ENCODE measurements at regions not wholly inside any gene's neighbourhood (a gene's known extent, or its start where the extent isn't known, plus 50 kb on each side); places are given as distances from the start of the nearest gene placed in this dataset.

DNA sequence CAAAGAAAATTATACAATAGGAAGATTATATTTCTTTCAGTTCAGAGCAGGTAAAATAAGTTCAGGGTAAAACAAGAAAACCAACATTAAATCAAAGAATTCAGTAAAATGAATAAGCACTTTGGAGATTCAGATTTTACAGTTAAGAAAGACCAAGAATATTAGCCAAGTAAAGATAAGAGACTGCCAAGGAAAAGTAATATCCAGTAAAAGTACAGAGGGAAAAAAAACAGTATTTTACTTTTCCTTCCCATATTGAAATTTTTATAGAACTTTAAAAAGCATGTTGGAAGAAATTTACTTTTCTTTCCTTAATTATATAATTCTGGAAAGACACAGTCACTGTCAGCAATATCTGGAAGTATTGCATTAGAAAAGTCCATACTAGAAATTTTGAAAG is 393.4 kb downstream of the NFIB start:
- intact Hi-C loops (cut with DNase I) = no loop called here
- no peaks in the 10 kb centered on the region for H3K36me3 ChIP-seq
- no peak overlapping the region for H3K4me3 ChIP-seq
- DNase-seq (ENCODE audit: extremely low spot score) = no peak
- TF ChIP-seq EP300 (IDR thresholded peaks at IDR 0.05) = no peak
- TF ChIP-seq, protein P1, sequence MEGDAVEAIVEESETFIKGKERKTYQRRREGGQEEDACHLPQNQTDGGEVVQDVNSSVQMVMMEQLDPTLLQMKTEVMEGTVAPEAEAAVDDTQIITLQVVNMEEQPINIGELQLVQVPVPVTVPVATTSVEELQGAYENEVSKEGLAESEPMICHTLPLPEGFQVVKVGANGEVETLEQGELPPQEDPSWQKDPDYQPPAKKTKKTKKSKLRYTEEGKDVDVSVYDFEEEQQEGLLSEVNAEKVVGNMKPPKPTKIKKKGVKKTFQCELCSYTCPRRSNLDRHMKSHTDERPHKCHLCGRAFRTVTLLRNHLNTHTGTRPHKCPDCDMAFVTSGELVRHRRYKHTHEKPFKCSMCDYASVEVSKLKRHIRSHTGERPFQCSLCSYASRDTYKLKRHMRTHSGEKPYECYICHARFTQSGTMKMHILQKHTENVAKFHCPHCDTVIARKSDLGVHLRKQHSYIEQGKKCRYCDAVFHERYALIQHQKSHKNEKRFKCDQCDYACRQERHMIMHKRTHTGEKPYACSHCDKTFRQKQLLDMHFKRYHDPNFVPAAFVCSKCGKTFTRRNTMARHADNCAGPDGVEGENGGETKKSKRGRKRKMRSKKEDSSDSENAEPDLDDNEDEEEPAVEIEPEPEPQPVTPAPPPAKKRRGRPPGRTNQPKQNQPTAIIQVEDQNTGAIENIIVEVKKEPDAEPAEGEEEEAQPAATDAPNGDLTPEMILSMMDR (IDR thresholded peaks at IDR 0.05) = no peak
- TF ChIP-seq POLR2AphosphoS5 (IDR thresholded peaks at IDR 0.05) = no peak
- TF ChIP-seq POLR2A (IDR thresholded peaks at IDR 0.05; ENCODE audit: low read depth) = no peak
- no peak overlapping the region for H3K27ac ChIP-seq (replicated peaks in 1 of 4)
- H3K9me3 ChIP-seq = no peaks in the 10 kb centered on the region
- H3K27me3 ChIP-seq = no peaks in the 10 kb centered on the region
- H3K4me1 ChIP-seq = peaks cover 0 to 3% (median 0%) of the 10 kb centered on the region in 4 donors

DNA sequence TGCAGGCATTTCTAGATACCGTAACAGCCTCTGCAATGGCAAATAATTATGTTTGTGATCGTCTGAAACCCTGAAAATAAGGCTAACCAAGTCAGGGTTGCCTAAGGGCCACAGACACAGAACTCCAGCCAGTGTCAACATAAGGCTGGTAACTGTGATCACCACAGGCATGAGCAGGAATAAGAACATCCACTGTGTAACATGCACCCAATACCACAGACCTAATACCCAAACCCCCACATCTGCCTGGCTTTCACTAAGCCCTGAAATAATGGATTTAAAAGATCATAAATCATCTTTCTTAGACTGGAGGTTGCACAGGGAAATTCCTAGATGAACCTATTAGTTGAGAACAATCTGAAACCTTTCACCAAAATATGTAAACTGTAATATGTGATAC is 394.5 kb downstream of the NFIB start:
- TF ChIP-seq POLR2AphosphoS5 (IDR thresholded peaks at IDR 0.05) (no peak), EP300 (IDR thresholded peaks at IDR 0.05) (no peak)
- TF ChIP-seq, protein P1 (IDR thresholded peaks at IDR 0.05) = no peak
- Histone ChIP-seq H3K9me3 (no peaks in the 10 kb centered on the region), H3K36me3 (no peaks in the 10 kb centered on the region), H3K4me1 (peaks cover 0 to 6% (median 0%) of the 10 kb centered on the region in 4 donors), H3K27ac (replicated peaks in 1 of 4) (no peak overlapping the region), H3K27me3 (no peaks in the 10 kb centered on the region), H3K4me3 (no peak overlapping the region)
- intact Hi-C loops (cut with DNase I) = no loop called here
- 85% methylated on average over 2 of the region's 2 CpGs for WGBS
- no peak for DNase-seq (ENCODE audit: extremely low spot score)

DNA sequence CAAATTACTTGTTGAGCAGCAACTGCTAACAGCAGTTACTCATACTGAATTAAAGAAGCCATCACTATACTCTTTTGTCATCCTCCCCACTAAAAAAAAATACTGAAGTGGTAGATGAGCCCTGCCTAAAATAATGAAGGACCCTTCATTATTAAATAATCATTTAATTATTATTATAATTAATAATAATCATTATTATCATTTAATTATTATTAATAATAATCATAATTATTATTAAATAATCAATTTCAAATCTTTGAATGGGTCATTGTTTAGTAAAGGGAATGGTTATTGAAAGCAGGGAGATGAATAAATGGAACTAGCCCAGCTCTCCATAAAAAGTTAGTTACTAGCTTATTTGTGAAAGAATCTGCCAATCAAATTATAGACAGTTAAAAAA is 396.4 kb downstream of the NFIB start:
- intact Hi-C loops (cut with DNase I) = no loop called here
- Histone ChIP-seq H3K27ac (replicated peaks in 1 of 4) (no peak overlapping the region), H3K9me3 (no peaks in the 10 kb centered on the region), H3K36me3 (no peaks in the 10 kb centered on the region), H3K4me3 (no peak overlapping the region), H3K4me1 (peaks cover 0 to 6% (median 0%) of the 10 kb centered on the region in 4 donors), H3K27me3 (no peaks in the 10 kb centered on the region)
- DNase-seq (ENCODE audit: extremely low spot score) = no peak
- TF ChIP-seq POLR2A (IDR thresholded peaks at IDR 0.05; ENCODE audit: low read depth) = no peak

DNA sequence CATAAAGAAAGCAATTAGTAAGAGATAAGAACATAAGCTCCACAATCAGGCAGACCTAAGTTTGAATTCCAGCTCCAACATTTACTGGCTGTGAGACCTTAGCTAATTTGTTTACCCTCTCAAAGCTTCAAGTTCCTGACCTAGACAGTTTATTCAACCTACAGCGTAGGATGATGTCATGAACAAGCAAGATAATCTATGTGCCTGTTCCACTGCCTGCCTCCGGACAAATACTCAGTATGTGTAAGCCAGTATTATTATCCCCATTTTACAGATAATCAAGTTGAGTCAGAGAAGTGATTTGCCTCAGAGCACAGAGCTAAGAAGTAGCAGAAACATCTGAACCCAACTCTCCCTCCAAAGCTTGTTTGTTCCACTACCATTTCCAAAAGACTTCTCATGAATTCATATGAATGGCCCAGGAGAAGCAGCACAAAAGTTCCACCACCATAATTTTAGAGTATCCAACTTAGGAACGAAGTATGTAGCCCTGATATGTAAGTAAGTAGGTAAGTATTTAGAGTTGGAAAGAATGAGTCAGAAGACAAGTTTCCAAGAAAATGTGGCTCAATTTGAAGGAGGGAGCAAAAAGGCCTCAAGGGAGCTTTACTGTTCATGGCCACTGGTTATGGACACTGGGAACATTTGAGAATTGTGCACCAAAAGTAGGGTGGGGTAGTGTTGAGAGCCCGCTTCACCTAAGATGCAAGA is 398.2 kb downstream of the NFIB start:
- Histone ChIP-seq H3K4me1 (peaks cover 0 to 6% (median 0%) of the 10 kb centered on the region in 4 donors), H3K27me3 (no peaks in the 10 kb centered on the region), H3K9me3 (no peaks in the 10 kb centered on the region), H3K4me3 (no peak overlapping the region), H3K27ac (replicated peaks in 1 of 4) (no peak overlapping the region), H3K36me3 (no peaks in the 10 kb centered on the region)
- 71% methylated on average over 4 of the region's 4 CpGs for WGBS
- TF ChIP-seq POLR2AphosphoS5 (IDR thresholded peaks at IDR 0.05) (no peak), POLR2A (IDR thresholded peaks at IDR 0.05; ENCODE audit: low read depth) (no peak), EP300 (IDR thresholded peaks at IDR 0.05) (no peak)
- TF ChIP-seq, protein P1 (IDR thresholded peaks at IDR 0.05) = no peak
- intact Hi-C loops (cut with DNase I) = no loop called here
- no peak for DNase-seq (ENCODE audit: extremely low spot score)

DNA sequence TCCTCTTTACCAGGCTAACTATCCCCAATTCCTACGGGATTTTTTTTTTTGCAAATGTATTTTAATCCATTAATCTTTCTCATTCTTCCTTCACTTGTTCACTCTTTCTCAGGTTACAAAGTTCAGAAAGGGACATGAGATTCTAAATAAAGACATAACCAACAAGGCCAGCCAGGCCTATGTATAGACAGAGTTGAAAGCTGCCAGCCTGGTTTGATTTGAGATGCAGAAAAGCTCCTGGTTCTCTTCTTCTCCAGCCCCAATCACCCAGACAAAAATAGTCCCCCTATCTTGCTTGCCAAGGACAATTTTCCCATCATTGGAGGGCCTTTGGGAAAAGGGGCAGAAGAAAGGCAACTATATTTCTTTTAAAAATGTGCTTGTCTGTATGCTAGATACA is 398.8 kb downstream of the NFIB start:
- Histone ChIP-seq H3K27me3 (no peaks in the 10 kb centered on the region), H3K4me1 (peaks cover 0 to 6% (median 0%) of the 10 kb centered on the region in 4 donors), H3K4me3 (no peak overlapping the region), H3K27ac (replicated peaks in 1 of 4) (no peak overlapping the region), H3K36me3 (no peaks in the 10 kb centered on the region), H3K9me3 (no peaks in the 10 kb centered on the region)
- 69% methylated on average over 1 of the region's 1 CpG for WGBS
- no peak for DNase-seq (ENCODE audit: extremely low spot score)
- TF ChIP-seq POLR2A (IDR thresholded peaks at IDR 0.05; ENCODE audit: low read depth) = no peak
- no peak for TF ChIP-seq EP300 (IDR thresholded peaks at IDR 0.05)
- TF ChIP-seq, protein P1 (IDR thresholded peaks at IDR 0.05) = no peak
- TF ChIP-seq POLR2AphosphoS5 (IDR thresholded peaks at IDR 0.05) = no peak
- intact Hi-C loops (cut with DNase I) = no loop called here

Measured in esophagus muscularis mucosa (tissue), 4 donors.